ENCODE measurements at regions not wholly inside any gene's neighbourhood (a gene's known extent, or its start where the extent isn't known, plus 50 kb on each side); places are given as distances from the start of the nearest gene placed in this dataset.

- Histone ChIP-seq H4K20me1 (ENCODE audit: insufficient read depth) (no peaks in the 10 kb centered on the region), H3K4me3 (replicated peaks in 1 of 2; ENCODE audit: low read depth in 1 of 2, low read length in 2 of 2) (no peak overlapping the region), H3K9ac (ENCODE audit: low read length) (no peak overlapping the region), H2AFZ (ENCODE audit: low read depth, low read length, poor library complexity, severe bottlenecking) (no peak overlapping the region), H3K79me2 (ENCODE audit: insufficient read depth, low read length) (no peaks in the 10 kb centered on the region), H3K4me1 (ENCODE audit: control insufficient read depth in 1 of 2, insufficient read depth in 2 of 2, low read length in 2 of 2) (no peaks in the 10 kb centered on the region), H3K4me2 (ENCODE audit: low read length) (no peak overlapping the region), H3K9me2 (ENCODE audit: insufficient read depth) (no peaks in the 10 kb centered on the region), H3K36me3 (ENCODE audit: control insufficient read depth in 1 of 2, insufficient read depth in 2 of 2, low read length in 2 of 2) (no peaks in the 10 kb centered on the region), H3K9me3 (ENCODE audit: control insufficient read depth in 1 of 2, insufficient read depth in 1 of 2, low read depth in 1 of 2, low read length in 2 of 2) (no peaks in the 10 kb centered on the region), H3K27ac (ENCODE audit: low read depth, low read length) (no peak overlapping the region), H3K27me3 (ENCODE audit: insufficient read depth, low read length) (no peaks in the 10 kb centered on the region)
- ChIA-PET POLR2A (no interaction called here), CTCF (no interaction called here), RAD21 (ENCODE audit: low non-redundant PET in 1 of 2, low total read pairs in 2 of 2, uncharacterized antibody in 2 of 2, unreplicated experiment in 2 of 2) (no interaction called here)
- TF ChIP-seq CEBPB (IDR thresholded peaks at IDR 0.05; ENCODE audit: low read depth), result no peak
- no peak for TF ChIP-seq POLR2AphosphoS5 (IDR thresholded peaks at IDR 0.05; ENCODE audit: low read depth, low read length)
- TF ChIP-seq CBX3 (IDR thresholded peaks at IDR 0.05; ENCODE audit: low read depth), result no peak
- TF ChIP-seq EZH2phosphoT487 (IDR thresholded peaks at IDR 0.05; ENCODE audit: borderline replicate concordance), result no peak
- TF ChIP-seq FOSL1 (IDR thresholded peaks at IDR 0.05; ENCODE audit: low read depth), result no peak
- no peak for TF ChIP-seq EZH2 (IDR thresholded peaks at IDR 0.05)
- TF ChIP-seq TCF7L2 (IDR thresholded peaks at IDR 0.05; ENCODE audit: borderline replicate concordance, extremely low read depth, insufficient read depth, insufficient read length), result no peak
- no peak for TF ChIP-seq JUND (IDR thresholded peaks at IDR 0.05)
- no peak for TF ChIP-seq POLR2A (IDR thresholded peaks at IDR 0.05; ENCODE audit: borderline replicate concordance, extremely low read depth, insufficient read depth, insufficient read length)
- no peak for TF ChIP-seq YY1 (IDR thresholded peaks at IDR 0.05; ENCODE audit: extremely low read depth, insufficient replicate concordance, low read depth, low read length)
- TF ChIP-seq SP1 (IDR thresholded peaks at IDR 0.05; ENCODE audit: low read depth), result no peak
- TF ChIP-seq ATF3 (IDR thresholded peaks at IDR 0.05), result no peak
- TF ChIP-seq ZNF274 (IDR thresholded peaks at IDR 0.05; ENCODE audit: low read depth, low read length), result no peak
- no peak for TF ChIP-seq ELF1 (IDR thresholded peaks at IDR 0.05; ENCODE audit: borderline replicate concordance, low read depth)
- TF ChIP-seq CTCF (IDR thresholded peaks at IDR 0.05 in 2 of 3, conservative IDR thresholded peaks at IDR 0.05 in 1 of 3; ENCODE audit: borderline replicate concordance in 1 of 3, insufficient read depth in 1 of 3, low read depth in 2 of 3, low read length in 2 of 3), result no peak
- no peak for TF ChIP-seq REST (IDR thresholded peaks at IDR 0.05; ENCODE audit: low read depth)
- no peak for TF ChIP-seq SIN3A (IDR thresholded peaks at IDR 0.05; ENCODE audit: low read depth)
- TF ChIP-seq SRF (IDR thresholded peaks at IDR 0.05; ENCODE audit: low read depth), result no peak
- DNase-seq (ENCODE audit: low read depth, low spot score) (no peak), ATAC-seq (no peak)
- no TSS peak for BruUV-seq (replicated peaks)
- intact Hi-C loops (cut with micrococcal nuclease), result no loop called here
Observed at GRCh38 chr1:219495737-219496408, 117.0 kb downstream of the ZC3H11B start.

Measured in HCT116 (cell line).